Hindlimb muscle (tissue), 1 donor: ENCODE measurements at regions not wholly inside any gene's neighbourhood (a gene's known extent, or its start where the extent isn't known, plus 50 kb on each side); places are given as distances from the start of the nearest gene placed in this dataset.

Experiments
- DNase-seq: peaks from one replicate; pipeline ENCODE4 v3.0.0-alpha.2; 2013

GRCh38 chr6:22670605-22671004 is 101.2 kb downstream of the HDGFL1 start:
- no peak for DNase-seq

- no peak for DNase-seq
Measured at GRCh38 chr6:22673474-22673873, 104.1 kb downstream of the HDGFL1 start.

- no peak for DNase-seq
Measured at GRCh38 chr6:22680950-22681349, 111.6 kb downstream of the HDGFL1 start.

GRCh38 chr6:22681761-22682160 is 112.4 kb downstream of the HDGFL1 start:
- DNase-seq, result no peak

GRCh38 chr6:22682979-22683378 is 113.6 kb downstream of the HDGFL1 start:
- no peak for DNase-seq

GRCh38 chr6:22690446-22690845 is 121.1 kb downstream of the HDGFL1 start:
- DNase-seq, result no peak

- no peak for DNase-seq
Measured at GRCh38 chr6:22694092-22694724, 124.8 kb downstream of the HDGFL1 start.

- no peak for DNase-seq
Measured at GRCh38 chr6:22696481-22696880, 127.1 kb downstream of the HDGFL1 start.

GRCh38 chr6:22697306-22697705 is 127.9 kb downstream of the HDGFL1 start:
- no peak for DNase-seq

GRCh38 chr6:22699151-22699550 is 129.8 kb downstream of the HDGFL1 start:
- no peak for DNase-seq

GRCh38 chr6:22706651-22707050 is 137.3 kb downstream of the HDGFL1 start:
- peak; percentile 38 for DNase-seq

GRCh38 chr6:22708469-22708868 is 139.1 kb downstream of the HDGFL1 start:
- no peak for DNase-seq

GRCh38 chr6:22709803-22710202 is 140.4 kb downstream of the HDGFL1 start:
- DNase-seq, result no peak

- DNase-seq, result no peak
Measured at GRCh38 chr6:22716721-22717120, 147.4 kb downstream of the HDGFL1 start.

GRCh38 chr6:22717915-22718314 is 148.5 kb downstream of the HDGFL1 start:
- peak; percentile 39 for DNase-seq

GRCh38 chr6:22722913-22723312 is 153.5 kb downstream of the HDGFL1 start:
- no peak for DNase-seq

GRCh38 chr6:22726966-22727365 is 157.6 kb downstream of the HDGFL1 start:
- DNase-seq, result no peak

- DNase-seq, result no peak
Measured at GRCh38 chr6:22727710-22728109, 158.3 kb downstream of the HDGFL1 start.

- no peak for DNase-seq
Measured at GRCh38 chr6:22732176-22732970, 163.0 kb downstream of the HDGFL1 start.

GRCh38 chr6:22736740-22737139 is 167.4 kb downstream of the HDGFL1 start:
- no peak for DNase-seq

GRCh38 chr6:22737331-22737730 is 168.0 kb downstream of the HDGFL1 start:
- no peak for DNase-seq

- DNase-seq, result no peak
Measured at GRCh38 chr6:22738194-22738593, 168.8 kb downstream of the HDGFL1 start.

GRCh38 chr6:22747571-22747970 is 178.2 kb downstream of the HDGFL1 start:
- no peak for DNase-seq

- no peak for DNase-seq
Measured at GRCh38 chr6:22748681-22749080, 179.3 kb downstream of the HDGFL1 start.
